SK-N-MC (cell line): ENCODE measurements at regions not wholly inside any gene's neighbourhood (a gene's known extent, or its start where the extent isn't known, plus 50 kb on each side); places are given as distances from the start of the nearest gene placed in this dataset.

Experiments
- EZH2 ChIP-seq: fragments of 200-600 bp; sonication (generic); IDR thresholded peaks from one replicate; pipeline ENCODE4 v1.6.1; 2017; ENCODE audit warnings: antibody characterized with exemption
- POLR2AphosphoS5 ChIP-seq: IDR thresholded peaks from 2 replicates; pipeline ENCODE4 v1.6.1; 2012; ENCODE audit warnings: mild to moderate bottlenecking, low read depth, low read length, borderline replicate concordance

DNA sequence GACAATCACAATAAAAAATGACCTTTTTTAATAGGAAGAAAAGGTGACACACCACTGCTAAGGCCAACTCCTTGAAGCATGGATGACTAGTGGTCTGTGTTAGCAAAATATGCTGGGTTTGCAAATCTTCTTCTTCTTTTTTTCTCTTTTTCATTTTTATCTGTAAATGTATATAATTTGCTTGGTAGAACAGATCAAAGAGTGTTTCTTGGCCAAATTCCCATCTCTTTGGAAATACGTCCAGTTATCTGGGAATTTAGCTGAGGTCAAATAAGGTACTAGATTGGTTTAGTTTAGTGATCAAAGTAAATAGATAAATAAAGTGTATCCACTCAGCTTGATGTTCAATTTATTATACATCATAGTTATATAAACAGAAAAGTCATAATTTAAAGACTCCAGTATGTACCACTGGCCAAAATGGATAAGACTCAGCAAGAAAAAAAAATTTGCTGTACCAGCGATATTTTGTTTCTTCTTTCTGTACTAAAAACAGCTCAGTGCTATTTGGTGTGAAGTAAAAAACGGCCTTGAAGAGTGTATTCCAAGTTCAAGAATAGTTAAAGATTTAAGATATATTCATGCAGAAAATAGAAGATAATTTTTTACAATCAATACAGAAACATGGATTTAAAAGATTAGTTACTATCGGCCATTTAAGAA lies 738.6 kb upstream of the PIK3C3 start:
- TF ChIP-seq EZH2 (no peak), POLR2AphosphoS5 (no peak)
